Cardiac muscle cell (in vitro differentiated cells and primary cell): ENCODE measurements at regions not wholly inside any gene's neighbourhood (a gene's known extent, or its start where the extent isn't known, plus 50 kb on each side); places are given as distances from the start of the nearest gene placed in this dataset.

Experiments
- DNase-seq, 2 donors: peaks; one replicate each; pipeline versions ENCODE4 v3.0.0 to v3.0.0-alpha.2; 2010 to 2017; ENCODE audit warnings: low read depth in 1 of 2, low spot score in 1 of 2
- H3K27ac ChIP-seq: fragments of 200-600 bp; sonication (generic); 2 replicates; pipeline ENCODE4 v1.5.1; 2016
- H3K27me3 ChIP-seq: fragments of 200-600 bp; sonication (generic); 2 replicates; pipeline ENCODE4 v1.6.0; 2016; ENCODE audit warnings: control low read depth
- H3K36me3 ChIP-seq: fragments of 200-600 bp; sonication (generic); 2 replicates; pipeline ENCODE4 v1.5.1; 2016; ENCODE audit warnings: control low read depth
- H3K4me1 ChIP-seq: fragments of 200-600 bp; sonication (generic); 2 replicates; pipeline ENCODE4 v1.8.1; 2017; ENCODE audit warnings: low read depth, mild to moderate bottlenecking, mixed run types
- H3K4me3 ChIP-seq: fragments of 200-600 bp; sonication (generic); 2 replicates; pipeline ENCODE4 v1.5.1; 2016; ENCODE audit warnings: mild to moderate bottlenecking
- H3K9me3 ChIP-seq: fragments of 200-600 bp; sonication (generic); 2 replicates; pipeline ENCODE4 v1.5.1; 2017; ENCODE audit warnings: low read depth, mild to moderate bottlenecking, control low read depth
- CTCF ChIP-seq: IDR thresholded peaks from 2 replicates; pipeline ENCODE4 v1.5.1; 2012; ENCODE audit warnings: low read depth, mild to moderate bottlenecking, low read length

GRCh38 chrX:97849951-97850350 lies 966.2 kb downstream of the RPA4 start:
- Histone ChIP-seq H3K4me1 (no peaks in the 10 kb centered on the region), H3K27ac (no peak overlapping the region), H3K36me3 (no peaks in the 10 kb centered on the region), H3K4me3 (no peak overlapping the region), H3K27me3 (no peaks in the 10 kb centered on the region), H3K9me3 (no peaks in the 10 kb centered on the region)
- no peak for DNase-seq
- no peak for TF ChIP-seq CTCF

GRCh38 chrX:97850911-97851310 lies 967.2 kb downstream of the RPA4 start:
- no peak for TF ChIP-seq CTCF
- no peaks in the 10 kb centered on the region for H3K9me3 ChIP-seq

GRCh38 chrX:97854086-97854485 lies 970.4 kb downstream of the RPA4 start:
- Histone ChIP-seq H3K36me3 (no peaks in the 10 kb centered on the region), H3K4me1 (no peaks in the 10 kb centered on the region), H3K27me3 (no peaks in the 10 kb centered on the region), H3K4me3 (no peak overlapping the region), H3K27ac (no peak overlapping the region), H3K9me3 (no peaks in the 10 kb centered on the region)
- DNase-seq: no peak
- TF ChIP-seq CTCF: no peak

More at GRCh38 chrX:97850911-97851310, 967.2 kb downstream of the RPA4 start:
- no peaks in the 10 kb centered on the region for H3K27me3 ChIP-seq
- no peaks in the 10 kb centered on the region for H3K36me3 ChIP-seq
- no peaks in the 10 kb centered on the region for H3K4me1 ChIP-seq
- no peak overlapping the region for H3K4me3 ChIP-seq
- no peak for DNase-seq
- H3K27ac ChIP-seq: no peak overlapping the region

- DNase-seq: no peak
- Histone ChIP-seq H3K4me1 (no peaks in the 10 kb centered on the region), H3K36me3 (no peaks in the 10 kb centered on the region), H3K27ac (no peak overlapping the region), H3K27me3 (no peaks in the 10 kb centered on the region), H3K9me3 (no peaks in the 10 kb centered on the region), H3K4me3 (no peak overlapping the region)
- no peak for TF ChIP-seq CTCF
Observed at GRCh38 chrX:97858592-97858991, 974.9 kb downstream of the RPA4 start.

GRCh38 chrX:97860226-97860625 lies 976.5 kb downstream of the RPA4 start:
- H3K4me1 ChIP-seq: no peaks in the 10 kb centered on the region
- no peaks in the 10 kb centered on the region for H3K36me3 ChIP-seq
- no peak for TF ChIP-seq CTCF
- H3K27me3 ChIP-seq: no peaks in the 10 kb centered on the region
- DNase-seq: no peak
- no peaks in the 10 kb centered on the region for H3K9me3 ChIP-seq
- H3K4me3 ChIP-seq: no peak overlapping the region
- H3K27ac ChIP-seq: no peak overlapping the region

GRCh38 chrX:97863261-97863660 lies 979.6 kb downstream of the RPA4 start:
- Histone ChIP-seq H3K27ac (no peak overlapping the region), H3K27me3 (no peaks in the 10 kb centered on the region), H3K4me1 (no peaks in the 10 kb centered on the region), H3K9me3 (no peaks in the 10 kb centered on the region), H3K36me3 (no peaks in the 10 kb centered on the region), H3K4me3 (no peak overlapping the region)
- no peak for TF ChIP-seq CTCF
- no peak for DNase-seq
